Choroid plexus epithelial cell (primary cell): ENCODE measurements at regions not wholly inside any gene's neighbourhood (a gene's known extent, or its start where the extent isn't known, plus 50 kb on each side); places are given as distances from the start of the nearest gene placed in this dataset.
A peak's percentile ranks its signal among the peaks of the same experiment; 100 is the strongest.

Experiments
- DNase-seq: peaks from one replicate; pipeline ENCODE4 v3.0.0-alpha.2; 2010; ENCODE audit warnings: low read depth
- H3K4me3 ChIP-seq: 2 replicates; pipeline ENCODE4 v1.5.1; 2011; ENCODE audit warnings: low read depth, mild to moderate bottlenecking, control low read depth, low read length, moderate library complexity
- TF ChIP-seq, protein P1 (sequence below): conservative IDR thresholded peaks from 2 replicates; pipeline ENCODE4 v1.5.1; 2011; ENCODE audit warnings: low read depth, mild to moderate bottlenecking, control low read depth, inconsistent platforms, low read length, moderate library complexity

DNA sequence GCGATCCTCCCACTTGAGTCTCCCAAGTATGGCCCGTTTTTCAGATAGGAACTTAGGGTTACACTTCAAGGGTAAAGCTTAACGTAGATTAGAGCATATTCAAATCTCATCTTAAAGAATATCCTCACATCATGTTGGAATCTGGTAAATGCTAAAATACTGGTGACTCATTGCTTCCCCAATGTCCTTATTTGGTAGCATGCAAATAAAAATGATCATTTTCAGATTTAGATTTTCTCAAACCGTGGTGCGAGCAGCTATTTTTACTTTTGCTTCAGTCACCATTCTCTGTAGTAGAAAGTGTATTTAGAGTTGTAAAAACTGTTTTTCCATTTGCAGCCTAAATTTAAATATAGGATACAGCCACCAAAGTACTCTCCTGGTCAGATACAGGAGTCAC, 101.5 kb upstream of the MAML3 start:
- peak; percentile 40 for DNase-seq
- TF ChIP-seq, protein P1, sequence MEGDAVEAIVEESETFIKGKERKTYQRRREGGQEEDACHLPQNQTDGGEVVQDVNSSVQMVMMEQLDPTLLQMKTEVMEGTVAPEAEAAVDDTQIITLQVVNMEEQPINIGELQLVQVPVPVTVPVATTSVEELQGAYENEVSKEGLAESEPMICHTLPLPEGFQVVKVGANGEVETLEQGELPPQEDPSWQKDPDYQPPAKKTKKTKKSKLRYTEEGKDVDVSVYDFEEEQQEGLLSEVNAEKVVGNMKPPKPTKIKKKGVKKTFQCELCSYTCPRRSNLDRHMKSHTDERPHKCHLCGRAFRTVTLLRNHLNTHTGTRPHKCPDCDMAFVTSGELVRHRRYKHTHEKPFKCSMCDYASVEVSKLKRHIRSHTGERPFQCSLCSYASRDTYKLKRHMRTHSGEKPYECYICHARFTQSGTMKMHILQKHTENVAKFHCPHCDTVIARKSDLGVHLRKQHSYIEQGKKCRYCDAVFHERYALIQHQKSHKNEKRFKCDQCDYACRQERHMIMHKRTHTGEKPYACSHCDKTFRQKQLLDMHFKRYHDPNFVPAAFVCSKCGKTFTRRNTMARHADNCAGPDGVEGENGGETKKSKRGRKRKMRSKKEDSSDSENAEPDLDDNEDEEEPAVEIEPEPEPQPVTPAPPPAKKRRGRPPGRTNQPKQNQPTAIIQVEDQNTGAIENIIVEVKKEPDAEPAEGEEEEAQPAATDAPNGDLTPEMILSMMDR: no peak
- H3K4me3 ChIP-seq: no peak overlapping the region

DNA sequence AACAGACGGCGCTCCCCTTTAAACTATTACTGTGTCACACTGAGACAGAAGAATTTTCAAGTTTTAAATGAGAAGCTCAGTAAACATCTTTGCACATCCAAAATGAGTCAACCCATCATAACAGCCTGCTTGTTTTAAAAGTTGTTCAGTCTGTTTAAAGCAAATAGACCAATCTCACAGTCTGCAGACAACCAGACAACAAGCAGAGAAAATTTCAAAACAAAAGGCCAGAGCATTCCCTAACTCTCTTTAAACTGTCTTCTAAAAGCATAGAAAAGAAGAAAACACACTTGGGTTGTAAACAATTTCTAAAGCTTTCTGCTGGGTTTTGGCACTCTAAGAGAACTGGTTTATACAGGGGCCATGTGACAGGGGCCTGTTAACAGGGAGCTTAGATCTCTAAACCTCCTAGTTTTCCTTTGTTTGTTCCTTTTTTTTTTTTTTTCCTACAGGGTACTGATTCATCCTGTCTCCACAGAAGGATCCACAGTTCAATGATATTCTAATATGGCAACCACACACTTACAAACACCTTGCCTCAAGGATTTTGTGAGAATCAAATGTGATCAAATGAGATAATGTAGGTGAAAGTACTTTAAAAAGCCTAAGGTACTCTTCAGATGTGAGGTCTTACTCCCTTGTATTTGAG, 100.8 kb upstream of the MAML3 start:
- TF ChIP-seq, protein P1: no peak
- DNase-seq: no peak
- H3K4me3 ChIP-seq: no peak overlapping the region

- peak overlapping the region; percentile 68 for H3K4me3 ChIP-seq
- no peak for DNase-seq
- TF ChIP-seq, protein P1: no peak
Measured at GRCh38 chr4:140253556-140254027, 99.6 kb upstream of the MAML3 start.

GRCh38 chr4:140252742-140253555, 99.0 kb upstream of the MAML3 start:
- peak; percentile 61 for DNase-seq
- TF ChIP-seq, protein P1: peak; percentile 73
- peak overlapping the region; percentile 68 for H3K4me3 ChIP-seq

GRCh38 chr4:140252141-140252741, 98.3 kb upstream of the MAML3 start:
- DNase-seq: peak; percentile 30
- peak overlapping the region; percentile 68 for H3K4me3 ChIP-seq
- TF ChIP-seq, protein P1: no peak

DNA sequence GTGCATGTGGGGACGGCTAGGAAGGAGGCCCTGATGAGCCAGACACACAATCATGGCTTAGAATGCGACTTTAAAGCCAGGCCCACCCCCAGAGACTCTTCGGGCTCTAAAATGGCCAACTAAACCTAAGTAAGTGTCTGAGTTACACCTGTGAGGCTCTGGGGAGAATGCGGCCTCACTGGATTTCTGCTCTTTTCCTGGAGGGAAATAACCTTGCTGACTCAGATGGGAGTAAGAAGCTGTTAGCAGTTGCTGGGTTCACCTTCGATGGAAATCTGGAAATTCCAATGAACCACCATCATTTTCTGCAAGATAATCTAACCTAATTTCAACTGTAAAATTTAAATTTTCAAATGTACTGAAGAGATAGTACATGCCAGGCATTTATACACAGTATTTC, 97.6 kb upstream of the MAML3 start:
- TF ChIP-seq, protein P1: no peak
- H3K4me3 ChIP-seq: no peak overlapping the region
- DNase-seq: no peak
